ENCODE measurements at regions not wholly inside any gene's neighbourhood (a gene's known extent, or its start where the extent isn't known, plus 50 kb on each side); places are given as distances from the start of the nearest gene placed in this dataset.

DNA sequence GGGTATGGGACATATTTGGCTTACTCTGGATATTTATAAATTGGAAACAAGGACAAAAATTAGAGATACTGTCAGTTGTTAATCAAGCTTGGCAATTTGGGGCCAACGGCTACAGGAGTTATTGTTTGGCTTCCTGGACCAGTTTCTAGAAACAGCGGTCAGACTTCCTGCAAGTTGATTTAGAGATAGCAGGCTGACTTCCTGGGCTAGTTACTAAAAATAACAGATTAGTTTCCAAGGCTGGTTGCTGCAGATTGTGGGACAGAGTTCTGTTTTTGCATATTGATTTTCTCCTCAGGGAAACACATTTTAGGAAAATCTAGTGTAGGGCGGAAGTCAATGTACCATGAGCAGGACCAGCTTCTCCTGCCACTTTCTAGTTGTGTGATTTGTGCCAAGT is 144.0 kb upstream of the TMPO start:
- TF ChIP-seq, protein P1, sequence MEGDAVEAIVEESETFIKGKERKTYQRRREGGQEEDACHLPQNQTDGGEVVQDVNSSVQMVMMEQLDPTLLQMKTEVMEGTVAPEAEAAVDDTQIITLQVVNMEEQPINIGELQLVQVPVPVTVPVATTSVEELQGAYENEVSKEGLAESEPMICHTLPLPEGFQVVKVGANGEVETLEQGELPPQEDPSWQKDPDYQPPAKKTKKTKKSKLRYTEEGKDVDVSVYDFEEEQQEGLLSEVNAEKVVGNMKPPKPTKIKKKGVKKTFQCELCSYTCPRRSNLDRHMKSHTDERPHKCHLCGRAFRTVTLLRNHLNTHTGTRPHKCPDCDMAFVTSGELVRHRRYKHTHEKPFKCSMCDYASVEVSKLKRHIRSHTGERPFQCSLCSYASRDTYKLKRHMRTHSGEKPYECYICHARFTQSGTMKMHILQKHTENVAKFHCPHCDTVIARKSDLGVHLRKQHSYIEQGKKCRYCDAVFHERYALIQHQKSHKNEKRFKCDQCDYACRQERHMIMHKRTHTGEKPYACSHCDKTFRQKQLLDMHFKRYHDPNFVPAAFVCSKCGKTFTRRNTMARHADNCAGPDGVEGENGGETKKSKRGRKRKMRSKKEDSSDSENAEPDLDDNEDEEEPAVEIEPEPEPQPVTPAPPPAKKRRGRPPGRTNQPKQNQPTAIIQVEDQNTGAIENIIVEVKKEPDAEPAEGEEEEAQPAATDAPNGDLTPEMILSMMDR (IDR thresholded peaks at IDR 0.05) = no peak
- no peak for TF ChIP-seq EZH2 (IDR thresholded peaks at IDR 0.05)
- TF ChIP-seq EZH2phosphoT487 (IDR thresholded peaks at IDR 0.05) = no peak
- no peak overlapping the region for H2AFZ ChIP-seq (replicated peaks)
- Mint-ChIP-seq H3K4me3 (no peak overlapping the region), H3K36me3 (peaks cover 3% of the 10 kb centered on the region), H3K4me1 (peaks cover 30% of the 10 kb centered on the region), H3K27me3 (ENCODE audit: insufficient read depth, low read depth) (peaks cover 10% of the 10 kb centered on the region), H3K27ac (no peak overlapping the region), H3K9me3 (no peaks in the 10 kb centered on the region)
- no peak overlapping the region for H3K4me3 ChIP-seq
- peaks cover 11% of the 10 kb centered on the region for H3K4me1 ChIP-seq
- H3K4me2 ChIP-seq = no peak overlapping the region
- H3K9me3 ChIP-seq (ENCODE audit: low read depth) = no peaks in the 10 kb centered on the region
- H3K36me3 ChIP-seq = no peaks in the 10 kb centered on the region
- no peak overlapping the region for H3K27ac ChIP-seq
- DNase-seq (ENCODE audit: low spot score) = no peak
- no peaks in the 10 kb centered on the region for H3K27me3 ChIP-seq
- no peaks in the 10 kb centered on the region for H3K79me2 ChIP-seq (ENCODE audit: low read depth)
- H3K9ac ChIP-seq = no peak overlapping the region
- H3F3A ChIP-seq (ENCODE audit: low read depth) = no peaks in the 10 kb centered on the region
- H4K20me1 ChIP-seq (ENCODE audit: low read depth) = no peaks in the 10 kb centered on the region

DNA sequence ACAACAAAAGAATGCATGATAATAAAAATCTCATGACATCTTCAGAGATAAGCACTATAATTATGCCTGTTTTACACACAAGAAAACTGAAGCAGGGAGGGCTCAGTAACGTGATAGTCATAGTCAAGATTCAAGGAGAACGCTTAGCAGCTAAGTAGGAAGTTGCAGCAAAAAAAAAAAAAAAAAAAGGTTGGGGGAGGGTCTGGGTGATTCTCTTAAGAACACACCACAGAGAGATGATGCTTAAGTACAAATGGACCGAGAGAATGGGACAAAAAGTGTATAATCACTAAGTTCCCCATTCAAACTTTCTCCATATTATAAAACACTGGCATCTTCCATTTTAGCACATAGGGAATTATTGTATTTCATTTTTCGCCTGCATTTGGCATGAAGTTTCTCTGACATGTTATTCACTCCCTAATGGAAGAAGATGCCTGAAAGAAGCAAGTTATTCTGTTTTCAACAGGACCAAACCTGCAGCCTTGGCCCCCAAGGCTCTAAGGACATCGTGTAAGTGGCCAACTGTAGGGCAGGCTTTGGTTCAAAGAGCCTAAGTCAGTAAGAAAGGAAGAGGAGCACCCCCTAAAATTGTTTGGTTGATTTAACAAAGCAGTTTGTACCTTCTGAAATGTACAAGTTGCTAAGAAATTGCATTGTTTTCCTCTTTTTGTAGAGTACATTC is 142.9 kb upstream of the TMPO start:
- Mint-ChIP-seq H3K9me3 (no peaks in the 10 kb centered on the region), H3K36me3 (peaks cover 3% of the 10 kb centered on the region), H3K4me1 (peaks cover 30% of the 10 kb centered on the region), H3K4me3 (no peak overlapping the region), H3K27ac (no peak overlapping the region), H3K27me3 (ENCODE audit: insufficient read depth, low read depth) (peaks cover 10% of the 10 kb centered on the region)
- H3K27me3 ChIP-seq = no peaks in the 10 kb centered on the region
- peak; percentile 12 for DNase-seq (ENCODE audit: low spot score)
- H3K79me2 ChIP-seq (ENCODE audit: low read depth) = no peaks in the 10 kb centered on the region
- TF ChIP-seq EZH2phosphoT487 (IDR thresholded peaks at IDR 0.05) = no peak
- TF ChIP-seq, protein P1 (IDR thresholded peaks at IDR 0.05) = no peak
- TF ChIP-seq EZH2 (IDR thresholded peaks at IDR 0.05) = no peak
- no peaks in the 10 kb centered on the region for H3K9me3 ChIP-seq (ENCODE audit: low read depth)
- no peaks in the 10 kb centered on the region for H4K20me1 ChIP-seq (ENCODE audit: low read depth)
- peak overlapping the region; percentile 12 for H3K4me2 ChIP-seq
- H3K27ac ChIP-seq = no peak overlapping the region
- no peak overlapping the region for H3K4me3 ChIP-seq
- peaks cover 11% of the 10 kb centered on the region for H3K4me1 ChIP-seq
- no peaks in the 10 kb centered on the region for H3K36me3 ChIP-seq
- no peak overlapping the region for H3K9ac ChIP-seq
- H2AFZ ChIP-seq (replicated peaks) = peak overlapping the region; percentile 91
- H3F3A ChIP-seq (ENCODE audit: low read depth) = no peaks in the 10 kb centered on the region

DNA sequence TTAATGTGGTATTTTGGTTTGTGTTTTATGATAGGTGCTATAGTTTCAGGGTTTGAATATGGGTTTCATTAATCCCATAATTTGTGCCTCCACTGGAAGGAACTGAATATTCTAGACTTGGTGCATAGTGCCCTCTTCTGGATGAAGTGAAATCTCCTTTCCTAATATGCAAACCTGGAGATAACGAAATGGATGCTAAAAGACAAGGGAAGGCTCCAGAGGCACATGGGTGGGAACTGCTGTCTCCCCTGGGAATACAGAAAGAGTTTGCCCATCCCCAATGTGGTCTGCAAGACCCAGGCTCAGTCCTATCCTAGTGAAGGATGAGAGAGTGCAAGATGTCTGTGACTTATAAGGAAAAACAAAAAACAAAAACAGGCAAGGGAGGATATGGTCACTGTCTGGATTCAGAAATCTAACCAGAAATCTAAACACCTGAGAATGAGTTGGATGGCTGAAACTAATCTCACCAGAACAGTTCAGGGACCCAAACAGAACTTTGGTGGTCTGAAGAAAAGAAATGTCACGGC is 142.3 kb upstream of the TMPO start:
- H3K36me3 ChIP-seq = no peaks in the 10 kb centered on the region
- TF ChIP-seq EZH2 (IDR thresholded peaks at IDR 0.05) (no peak), EZH2phosphoT487 (IDR thresholded peaks at IDR 0.05) (no peak)
- TF ChIP-seq, protein P1 (IDR thresholded peaks at IDR 0.05) = peak; percentile 87
- DNase-seq (ENCODE audit: low spot score) = peak; percentile 73

More for the DNA sequence above, 142.3 kb upstream of the TMPO start:
- no peaks in the 10 kb centered on the region for H3K9me3 ChIP-seq (ENCODE audit: low read depth)
- H3K4me3 ChIP-seq = no peak overlapping the region
- Mint-ChIP-seq H3K4me1 (peaks cover 30% of the 10 kb centered on the region), H3K27me3 (ENCODE audit: insufficient read depth, low read depth) (peaks cover 10% of the 10 kb centered on the region), H3K27ac (no peak overlapping the region), H3K9me3 (no peaks in the 10 kb centered on the region), H3K4me3 (no peak overlapping the region), H3K36me3 (peaks cover 3% of the 10 kb centered on the region)
- no peak overlapping the region for H3K9ac ChIP-seq
- H3K27ac ChIP-seq = no peak overlapping the region
- H3K4me1 ChIP-seq = peaks cover 11% of the 10 kb centered on the region
- no peaks in the 10 kb centered on the region for H4K20me1 ChIP-seq (ENCODE audit: low read depth)
- H2AFZ ChIP-seq (replicated peaks) = peak overlapping the region; percentile 91
- no peaks in the 10 kb centered on the region for H3K79me2 ChIP-seq (ENCODE audit: low read depth)
- no peaks in the 10 kb centered on the region for H3F3A ChIP-seq (ENCODE audit: low read depth)
- no peaks in the 10 kb centered on the region for H3K27me3 ChIP-seq
- H3K4me2 ChIP-seq = no peak overlapping the region
